ENCODE measurements at regions not wholly inside any gene's neighbourhood (a gene's known extent, or its start where the extent isn't known, plus 50 kb on each side); places are given as distances from the start of the nearest gene placed in this dataset.

GRCh38 chr1:82836973-82837680 lies 1036.4 kb downstream of the ADGRL2 start:
- intact Hi-C loops (cut with DNase I), result no loop called here
- H3K27me3 ChIP-seq, result no peaks in the 10 kb centered on the region
- 61 to 75% methylated on average over 4 of the region's 4 CpGs for WGBS, 2 donors
- H3K9me3 ChIP-seq, result no peaks in the 10 kb centered on the region
- no peak overlapping the region for H3K4me3 ChIP-seq
- no peaks in the 10 kb centered on the region for H3K36me3 ChIP-seq
- no peaks in the 10 kb centered on the region for H3K4me1 ChIP-seq
- TF ChIP-seq POLR2AphosphoS5 (IDR thresholded peaks at IDR 0.05), result no peak
- TF ChIP-seq, protein P1, sequence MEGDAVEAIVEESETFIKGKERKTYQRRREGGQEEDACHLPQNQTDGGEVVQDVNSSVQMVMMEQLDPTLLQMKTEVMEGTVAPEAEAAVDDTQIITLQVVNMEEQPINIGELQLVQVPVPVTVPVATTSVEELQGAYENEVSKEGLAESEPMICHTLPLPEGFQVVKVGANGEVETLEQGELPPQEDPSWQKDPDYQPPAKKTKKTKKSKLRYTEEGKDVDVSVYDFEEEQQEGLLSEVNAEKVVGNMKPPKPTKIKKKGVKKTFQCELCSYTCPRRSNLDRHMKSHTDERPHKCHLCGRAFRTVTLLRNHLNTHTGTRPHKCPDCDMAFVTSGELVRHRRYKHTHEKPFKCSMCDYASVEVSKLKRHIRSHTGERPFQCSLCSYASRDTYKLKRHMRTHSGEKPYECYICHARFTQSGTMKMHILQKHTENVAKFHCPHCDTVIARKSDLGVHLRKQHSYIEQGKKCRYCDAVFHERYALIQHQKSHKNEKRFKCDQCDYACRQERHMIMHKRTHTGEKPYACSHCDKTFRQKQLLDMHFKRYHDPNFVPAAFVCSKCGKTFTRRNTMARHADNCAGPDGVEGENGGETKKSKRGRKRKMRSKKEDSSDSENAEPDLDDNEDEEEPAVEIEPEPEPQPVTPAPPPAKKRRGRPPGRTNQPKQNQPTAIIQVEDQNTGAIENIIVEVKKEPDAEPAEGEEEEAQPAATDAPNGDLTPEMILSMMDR (IDR thresholded peaks at IDR 0.05), result no peak
- no peak for TF ChIP-seq EP300 (IDR thresholded peaks at IDR 0.05)
- TF ChIP-seq POLR2A (IDR thresholded peaks at IDR 0.05), result no peak
- H3K27ac ChIP-seq, result no peak overlapping the region
- no peak for DNase-seq

GRCh38 chr1:82836213-82836972 lies 1035.7 kb downstream of the ADGRL2 start:
- H3K27me3 ChIP-seq, result no peaks in the 10 kb centered on the region
- intact Hi-C loops (cut with DNase I), result no loop called here
- DNase-seq, result no peak
- H3K9me3 ChIP-seq, result no peaks in the 10 kb centered on the region
- H3K27ac ChIP-seq, result no peak overlapping the region
- TF ChIP-seq POLR2AphosphoS5 (IDR thresholded peaks at IDR 0.05) (no peak), POLR2A (IDR thresholded peaks at IDR 0.05) (no peak), EP300 (IDR thresholded peaks at IDR 0.05) (no peak)
- TF ChIP-seq, protein P1 (IDR thresholded peaks at IDR 0.05), result no peak
- WGBS, 2 donors, result 75 to 84% methylated on average over 7 of the region's 7 CpGs
- H3K36me3 ChIP-seq, result no peaks in the 10 kb centered on the region
- H3K4me3 ChIP-seq, result no peak overlapping the region
- H3K4me1 ChIP-seq, result no peaks in the 10 kb centered on the region

DNA sequence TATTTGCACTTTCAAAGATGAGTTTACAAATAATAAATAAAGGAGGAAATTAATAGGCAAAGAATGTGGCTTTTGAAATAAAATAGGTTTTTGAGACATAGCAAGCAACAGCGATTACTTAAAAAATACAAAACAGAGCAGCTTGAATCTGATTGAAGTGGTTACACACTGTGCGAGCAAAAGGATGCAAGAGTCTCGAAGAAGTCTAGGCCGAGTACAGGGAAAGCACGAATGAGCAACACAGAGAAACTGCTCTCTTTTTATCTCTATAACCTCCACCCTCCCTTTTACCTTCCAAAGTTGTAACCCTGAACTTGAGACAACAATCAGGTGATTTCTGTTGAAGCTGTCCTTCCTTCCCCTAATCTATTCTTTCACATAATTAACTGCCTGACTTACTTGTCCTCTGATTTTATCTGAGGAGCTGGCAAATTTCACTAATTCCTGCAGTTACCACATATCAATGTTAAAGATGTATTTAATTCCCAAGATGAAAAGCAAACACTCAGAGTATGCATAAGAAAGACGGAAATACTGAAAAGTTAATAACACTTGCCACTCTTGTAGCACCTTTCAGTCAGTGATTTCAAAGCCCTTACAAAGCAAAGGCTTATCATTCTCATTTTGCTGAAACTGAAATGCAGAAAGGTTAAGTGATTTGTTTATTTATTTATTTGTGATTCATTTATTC lies 1030.1 kb downstream of the ADGRL2 start:
- Histone ChIP-seq H3K4me3 (no peak overlapping the region), H3K36me3 (no peaks in the 10 kb centered on the region), H3K9me3 (no peaks in the 10 kb centered on the region), H3K27ac (no peak overlapping the region), H3K4me1 (no peaks in the 10 kb centered on the region), H3K27me3 (no peaks in the 10 kb centered on the region)
- TF ChIP-seq POLR2A (IDR thresholded peaks at IDR 0.05) (no peak), EP300 (IDR thresholded peaks at IDR 0.05) (no peak), POLR2AphosphoS5 (IDR thresholded peaks at IDR 0.05) (no peak)
- TF ChIP-seq, protein P1 (IDR thresholded peaks at IDR 0.05), result no peak
- no peak for DNase-seq
- 68 to 81% methylated on average over 6 of the region's 6 CpGs for WGBS, 2 donors
- intact Hi-C loops (cut with DNase I), result no loop called here

DNA sequence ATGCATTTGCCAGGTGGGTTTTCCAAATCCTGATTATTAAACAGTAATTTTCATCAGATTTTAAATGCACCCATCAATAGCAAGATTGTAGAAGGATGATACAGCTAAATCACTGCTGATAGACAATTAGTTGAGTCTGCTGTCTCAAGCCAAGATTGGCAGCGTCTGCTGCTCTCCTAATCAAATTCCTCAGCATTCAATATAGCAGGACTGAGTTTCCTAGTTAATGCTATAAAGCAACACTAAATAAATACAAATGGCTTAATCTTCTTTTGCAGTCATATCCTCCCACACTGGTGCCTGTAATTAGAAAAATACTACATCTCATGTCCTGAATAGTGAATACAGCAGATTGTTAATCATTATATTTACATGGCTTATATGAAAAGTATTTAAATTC lies 1028.8 kb downstream of the ADGRL2 start:
- intact Hi-C loops (cut with DNase I), result no loop called here
- TF ChIP-seq POLR2A (IDR thresholded peaks at IDR 0.05), result no peak
- TF ChIP-seq, protein P1 (IDR thresholded peaks at IDR 0.05), result no peak
- 85 to 88% methylated on average over 1 of the region's 1 CpG for WGBS, 2 donors
- Histone ChIP-seq H3K9me3 (no peaks in the 10 kb centered on the region), H3K27ac (no peak overlapping the region), H3K4me1 (no peaks in the 10 kb centered on the region), H3K4me3 (no peak overlapping the region), H3K36me3 (no peaks in the 10 kb centered on the region), H3K27me3 (no peaks in the 10 kb centered on the region)
- no peak for DNase-seq
